HG03457 (cell line): ENCODE measurements at regions not wholly inside any gene's neighbourhood (a gene's known extent, or its start where the extent isn't known, plus 50 kb on each side); places are given as distances from the start of the nearest gene placed in this dataset.

ENCODE experiments used
- ATAC-seq: cut with Tn5 transposase; IDR thresholded peaks from one replicate; pipeline ENCODE4 v1.9.1; 2021; ENCODE audit warnings: moderate number of reproducible peaks; ENCODE audit not compliant: unreplicated experiment

- ATAC-seq = no peak
These were observed 79.1 kb downstream of the ZNF365 start for GRCh38 chr10:62453274-62453673.

- no peak for ATAC-seq
These were observed 80.7 kb downstream of the ZNF365 start for GRCh38 chr10:62454687-62455397.

DNA sequence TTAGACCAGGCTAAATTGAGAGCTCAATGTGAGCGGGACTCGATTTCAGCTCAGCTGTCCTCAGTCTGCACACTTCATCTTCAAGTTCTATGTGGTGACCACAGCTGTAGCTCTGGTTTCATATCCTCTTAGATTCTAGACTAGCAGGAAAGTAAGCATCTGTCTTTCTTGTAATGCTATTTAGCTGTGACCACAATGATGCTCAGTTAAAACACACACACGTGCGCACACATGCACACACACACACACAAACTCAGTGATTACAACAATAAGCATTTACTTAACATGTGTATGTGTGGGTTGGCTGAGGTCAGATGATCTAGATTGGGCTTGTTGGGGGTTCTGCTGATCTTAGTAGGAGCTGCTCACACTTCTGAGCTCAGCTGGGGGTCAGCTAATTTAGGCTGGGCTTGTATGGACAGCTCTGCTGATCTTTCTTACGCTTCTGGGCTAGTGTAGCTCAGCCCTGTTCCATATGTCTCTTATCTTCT is 82.5 kb downstream of the ZNF365 start:
- ATAC-seq = peak; percentile 98

- no peak for ATAC-seq
These were observed 83.0 kb downstream of the ZNF365 start for GRCh38 chr10:62457196-62457595.

DNA sequence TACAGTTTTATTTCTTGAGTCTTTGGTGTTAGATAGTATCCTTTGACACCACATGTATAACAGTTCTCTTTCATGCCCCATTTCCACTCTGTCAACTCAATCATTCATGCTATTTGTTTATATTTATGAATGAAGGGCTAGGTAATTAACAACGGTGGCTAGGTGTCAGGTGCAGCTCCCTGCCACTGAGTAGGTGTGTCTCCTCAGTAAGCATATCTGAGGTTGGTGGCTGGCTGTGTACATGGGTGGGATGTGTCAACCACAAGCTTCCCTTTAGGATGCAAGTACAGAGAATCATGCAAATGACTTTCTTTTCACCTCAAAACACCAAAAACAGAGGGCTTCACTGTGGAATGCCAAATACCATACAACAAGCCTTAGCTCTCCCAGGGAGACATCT is 83.4 kb downstream of the ZNF365 start:
- peak; percentile 31 for ATAC-seq

DNA sequence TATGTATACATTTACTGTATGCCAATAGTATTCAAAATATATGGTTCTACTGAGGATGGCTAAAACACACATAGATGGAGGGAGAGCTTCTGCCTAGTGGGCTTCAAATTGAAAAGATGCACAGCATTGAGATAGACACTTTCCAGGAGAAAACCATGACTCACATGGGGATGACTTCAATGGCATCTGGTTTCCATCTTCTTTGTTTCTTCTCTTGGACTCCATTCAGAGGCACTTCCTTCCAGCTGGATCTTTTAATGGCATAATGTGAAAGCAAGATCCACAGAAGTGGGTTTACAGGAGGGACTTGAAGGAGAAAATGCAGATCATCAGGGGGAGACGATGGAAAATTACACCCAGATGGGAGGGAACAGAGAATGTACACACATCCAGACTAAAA is 84.9 kb downstream of the ZNF365 start:
- no peak for ATAC-seq

DNA sequence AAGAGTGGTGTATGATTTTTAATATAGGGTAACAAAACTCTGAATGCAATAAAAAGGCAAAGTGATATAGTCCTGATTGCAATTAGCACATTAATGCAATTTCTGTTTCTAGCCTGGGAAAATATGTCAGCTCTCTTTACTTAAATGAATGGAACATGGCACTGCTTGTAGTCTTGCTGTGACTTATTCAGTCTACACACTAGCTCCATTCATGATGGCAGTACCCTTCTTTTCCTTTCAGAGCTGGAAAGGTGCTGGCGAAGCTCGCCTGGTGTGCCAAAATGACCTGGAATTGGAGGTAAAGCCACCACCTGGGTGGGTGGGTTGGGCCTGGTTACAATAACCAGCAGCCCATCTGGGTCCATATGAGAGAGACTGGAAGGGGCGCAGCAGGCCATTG is 85.3 kb downstream of the ZNF365 start:
- no peak for ATAC-seq

GRCh38 chr10:62460393-62460792 is 86.2 kb downstream of the ZNF365 start:
- ATAC-seq = no peak

- no peak for ATAC-seq
These were observed 87.0 kb downstream of the ZNF365 start for GRCh38 chr10:62461120-62461519.

DNA sequence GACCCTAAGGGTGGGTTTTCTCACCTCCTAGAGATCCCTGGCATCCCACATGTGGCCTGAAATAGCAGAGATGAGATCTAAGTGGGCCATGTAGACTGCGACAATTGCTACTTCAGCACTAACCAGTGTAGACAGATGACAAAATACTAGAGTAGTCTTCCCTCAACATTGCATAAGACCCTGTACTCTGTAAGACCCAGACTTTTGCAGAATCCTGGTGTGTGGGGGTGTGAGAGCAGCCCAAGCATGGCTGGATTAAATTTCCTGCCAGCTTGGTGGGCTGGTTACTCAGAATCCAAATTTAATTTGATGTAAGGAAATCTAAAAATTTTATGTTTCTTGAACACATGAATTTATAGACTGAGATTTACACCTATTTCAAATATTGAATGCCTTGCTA is 88.3 kb downstream of the ZNF365 start:
- no peak for ATAC-seq

DNA sequence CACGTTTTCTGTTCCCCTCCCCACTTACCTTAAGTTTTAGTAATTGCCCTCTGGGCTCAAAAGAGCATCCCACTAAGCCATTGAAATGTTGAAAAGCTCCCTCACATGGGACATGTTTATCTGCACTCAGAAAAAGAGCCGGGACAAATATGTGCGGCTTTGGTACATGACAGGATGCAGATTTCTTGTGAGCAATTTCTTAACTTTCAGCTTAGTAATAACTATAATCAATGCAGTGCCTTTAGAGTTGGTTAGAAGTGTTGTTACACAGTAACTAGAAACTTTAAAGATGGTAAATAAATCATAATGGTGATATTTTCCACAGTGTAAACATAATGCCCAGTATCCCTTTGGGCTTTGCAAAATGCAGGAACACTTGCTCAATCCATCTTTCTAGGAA is 89.2 kb downstream of the ZNF365 start:
- ATAC-seq = no peak

DNA sequence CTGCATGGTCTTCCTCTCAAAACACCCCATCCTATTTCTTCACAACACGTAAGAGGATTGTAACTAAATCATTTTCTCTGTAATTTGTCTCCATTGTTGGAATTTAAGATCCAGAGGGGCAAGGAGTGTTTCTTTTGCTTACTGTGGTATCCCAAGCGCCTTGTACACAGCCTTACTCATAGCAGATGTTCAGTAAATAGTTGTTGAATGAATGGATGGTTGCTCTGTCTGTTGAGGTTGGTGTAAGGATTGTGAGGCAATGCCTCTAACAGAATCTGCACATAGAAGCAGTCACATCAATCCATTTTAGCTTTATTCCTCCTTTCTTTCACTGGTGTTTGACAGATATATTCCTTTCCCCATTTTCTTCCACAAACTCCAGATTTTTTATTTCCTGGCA is 90.1 kb downstream of the ZNF365 start:
- no peak for ATAC-seq

DNA sequence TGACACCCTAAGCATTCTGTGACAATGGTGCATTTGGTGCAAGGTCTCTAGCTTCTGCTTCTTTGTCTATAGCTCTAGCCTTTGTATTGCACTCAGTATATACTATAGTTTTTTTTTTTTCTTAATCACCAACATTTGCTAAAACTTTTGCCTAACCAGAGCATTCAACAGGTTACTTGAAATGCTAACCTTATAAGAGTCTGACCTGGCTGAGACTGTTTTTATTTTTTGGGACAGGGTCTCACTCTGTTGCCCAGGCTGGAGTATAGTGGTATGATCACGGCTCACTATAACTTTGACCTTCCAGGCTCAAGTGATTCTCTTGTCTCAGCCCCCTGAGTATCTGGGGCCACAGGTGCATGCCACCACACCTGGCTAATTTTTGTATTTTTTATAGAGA is 92.4 kb downstream of the ZNF365 start:
- ATAC-seq = no peak

GRCh38 chr10:62467527-62467926 is 93.4 kb downstream of the ZNF365 start:
- ATAC-seq = no peak

DNA sequence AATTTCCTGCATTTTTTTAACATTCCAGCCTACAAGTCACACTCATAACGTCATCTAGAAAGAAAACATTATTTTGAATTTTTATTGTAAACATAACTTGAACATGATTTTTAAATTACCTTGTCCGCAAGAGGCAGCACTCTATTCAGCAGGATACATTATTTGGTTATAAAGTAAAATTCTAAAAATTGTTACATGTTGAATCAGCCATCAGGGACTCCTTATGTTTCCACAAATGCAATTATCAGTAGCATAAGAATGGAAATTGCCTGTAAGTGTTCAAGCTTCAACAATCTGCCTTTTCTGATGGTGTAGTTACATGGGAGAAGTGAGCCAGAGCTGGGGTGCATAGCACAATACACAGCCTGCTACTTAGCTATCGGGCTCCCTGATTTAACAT is 97.5 kb downstream of the ZNF365 start:
- ATAC-seq = no peak

DNA sequence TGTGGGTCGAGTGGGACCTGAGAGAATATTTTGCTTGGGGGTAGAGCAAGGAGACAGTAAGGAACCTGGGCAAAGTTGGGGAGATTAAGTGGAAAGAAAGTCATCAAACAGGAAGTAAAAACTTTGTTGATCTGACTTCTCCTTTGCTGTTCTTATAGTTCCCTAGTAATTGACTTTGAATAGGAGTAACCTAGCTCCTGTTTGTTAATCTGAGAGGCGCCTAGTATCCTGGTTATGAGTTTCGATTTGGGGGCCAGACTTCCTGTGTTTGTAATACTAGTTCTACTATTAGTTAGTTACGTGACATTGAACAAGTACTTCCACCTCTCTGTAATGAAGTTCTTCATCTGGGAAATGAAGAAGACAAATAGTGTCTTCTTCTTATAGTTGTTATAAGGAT is 99.1 kb downstream of the ZNF365 start:
- ATAC-seq = no peak

- no peak for ATAC-seq
These were observed 101.4 kb downstream of the ZNF365 start for GRCh38 chr10:62475551-62475950.

- no peak for ATAC-seq
These were observed 105.4 kb downstream of the ZNF365 start for GRCh38 chr10:62479523-62479922.

- no peak for ATAC-seq
These were observed 106.0 kb downstream of the ZNF365 start for GRCh38 chr10:62480196-62480595.

DNA sequence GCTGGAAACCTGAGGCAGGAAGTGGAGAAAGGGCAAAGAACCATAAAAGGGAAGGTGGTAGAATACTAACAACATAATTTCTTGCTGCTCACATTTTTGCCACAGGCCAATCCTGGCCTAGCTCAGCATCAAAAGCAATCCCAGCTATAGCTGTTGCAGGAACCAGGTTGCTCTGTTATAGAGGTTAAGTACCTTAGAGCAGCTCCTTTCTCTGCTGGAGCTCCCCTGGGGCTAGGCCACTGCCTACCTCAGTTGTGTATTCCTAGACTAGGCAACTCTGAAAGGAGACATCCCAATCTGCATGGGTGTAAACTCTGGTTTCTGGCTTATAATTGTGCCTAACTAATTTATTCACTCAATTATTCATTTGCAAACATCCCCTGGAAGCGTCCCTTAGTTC is 108.4 kb downstream of the ZNF365 start:
- ATAC-seq = no peak

DNA sequence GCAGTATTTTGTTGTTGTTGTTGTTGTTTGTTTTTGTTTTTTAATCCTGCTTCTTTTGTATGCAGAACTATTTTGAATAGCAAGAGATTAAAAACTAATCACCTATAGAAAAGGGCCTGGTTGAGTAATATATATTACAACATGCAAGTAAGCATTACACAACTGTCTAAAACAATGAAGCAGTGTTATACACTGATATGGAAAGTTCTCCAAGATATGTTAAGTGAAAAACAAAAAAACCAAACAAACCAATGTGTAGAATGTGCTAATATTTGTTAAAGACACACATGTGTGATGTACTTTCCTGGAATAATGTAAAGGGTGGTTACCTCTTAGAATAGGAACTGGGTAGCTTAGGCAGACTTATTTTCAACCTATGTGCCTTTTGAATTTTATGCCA is 117.4 kb downstream of the ZNF365 start:
- ATAC-seq = no peak

- no peak for ATAC-seq
These were observed 118.1 kb downstream of the ZNF365 start for GRCh38 chr10:62492012-62492869.
